GM13976 (cell line): ENCODE measurements at regions not wholly inside any gene's neighbourhood (a gene's known extent, or its start where the extent isn't known, plus 50 kb on each side); places are given as distances from the start of the nearest gene placed in this dataset.

Experiments
- DNase-seq: peaks from one replicate; pipeline ENCODE4 v3.0.0; 2012; ENCODE audit warnings: low spot score
- in situ Hi-C: fragments of 300-500 bp; cut with MboI; formaldehyde crosslinking; loops from one replicate; pipeline ENCODE4 v1.12.0; 2022; ENCODE audit warnings: low sequenced_read_pairs, mixed read lengths, inconsistent platforms; ENCODE audit not compliant: unreplicated experiment
- TF ChIP-seq, protein P1 (sequence below): IDR thresholded peaks from 2 replicates; pipeline ENCODE4 v1.5.1; 2012; ENCODE audit warnings: borderline replicate concordance, mild to moderate bottlenecking; ENCODE audit not compliant: insufficient read depth; ENCODE audit errors: extremely low read depth, missing control alignments, control extremely low read depth

- TF ChIP-seq, protein P1, sequence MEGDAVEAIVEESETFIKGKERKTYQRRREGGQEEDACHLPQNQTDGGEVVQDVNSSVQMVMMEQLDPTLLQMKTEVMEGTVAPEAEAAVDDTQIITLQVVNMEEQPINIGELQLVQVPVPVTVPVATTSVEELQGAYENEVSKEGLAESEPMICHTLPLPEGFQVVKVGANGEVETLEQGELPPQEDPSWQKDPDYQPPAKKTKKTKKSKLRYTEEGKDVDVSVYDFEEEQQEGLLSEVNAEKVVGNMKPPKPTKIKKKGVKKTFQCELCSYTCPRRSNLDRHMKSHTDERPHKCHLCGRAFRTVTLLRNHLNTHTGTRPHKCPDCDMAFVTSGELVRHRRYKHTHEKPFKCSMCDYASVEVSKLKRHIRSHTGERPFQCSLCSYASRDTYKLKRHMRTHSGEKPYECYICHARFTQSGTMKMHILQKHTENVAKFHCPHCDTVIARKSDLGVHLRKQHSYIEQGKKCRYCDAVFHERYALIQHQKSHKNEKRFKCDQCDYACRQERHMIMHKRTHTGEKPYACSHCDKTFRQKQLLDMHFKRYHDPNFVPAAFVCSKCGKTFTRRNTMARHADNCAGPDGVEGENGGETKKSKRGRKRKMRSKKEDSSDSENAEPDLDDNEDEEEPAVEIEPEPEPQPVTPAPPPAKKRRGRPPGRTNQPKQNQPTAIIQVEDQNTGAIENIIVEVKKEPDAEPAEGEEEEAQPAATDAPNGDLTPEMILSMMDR, result no peak
- no peak for DNase-seq
- in situ Hi-C loops, result no loop called here
Measured at GRCh38 chr12:24226745-24227350, 277.4 kb upstream of the SOX5 start.

DNA sequence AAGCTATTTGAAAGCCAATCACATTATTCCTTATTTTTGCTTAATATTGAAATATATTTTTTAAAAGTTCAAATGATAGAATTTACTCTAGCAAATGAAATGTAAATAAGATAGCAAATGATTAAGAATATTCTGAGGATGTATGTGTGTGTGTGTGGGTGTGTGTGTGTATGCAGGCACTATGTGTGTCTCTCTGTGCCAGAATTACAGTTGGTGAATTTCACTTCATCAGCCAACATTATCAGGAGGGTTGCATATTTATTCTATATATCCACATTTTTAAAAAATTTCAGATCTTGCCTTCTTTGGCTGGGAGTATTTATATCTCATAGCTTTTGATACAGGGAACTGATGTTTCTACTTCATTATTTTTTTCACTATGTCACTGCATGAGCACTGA, 274.9 kb upstream of the SOX5 start:
- in situ Hi-C loops, result no loop called here
- DNase-seq, result no peak
- TF ChIP-seq, protein P1, result no peak

- TF ChIP-seq, protein P1, result no peak
- no peak for DNase-seq
- in situ Hi-C loops, result no loop called here
Measured at GRCh38 chr12:24223926-24224325, 274.5 kb upstream of the SOX5 start.

GRCh38 chr12:24222968-24223367, 273.5 kb upstream of the SOX5 start:
- in situ Hi-C loops, result no loop called here
- TF ChIP-seq, protein P1, result no peak
- no peak for DNase-seq

DNA sequence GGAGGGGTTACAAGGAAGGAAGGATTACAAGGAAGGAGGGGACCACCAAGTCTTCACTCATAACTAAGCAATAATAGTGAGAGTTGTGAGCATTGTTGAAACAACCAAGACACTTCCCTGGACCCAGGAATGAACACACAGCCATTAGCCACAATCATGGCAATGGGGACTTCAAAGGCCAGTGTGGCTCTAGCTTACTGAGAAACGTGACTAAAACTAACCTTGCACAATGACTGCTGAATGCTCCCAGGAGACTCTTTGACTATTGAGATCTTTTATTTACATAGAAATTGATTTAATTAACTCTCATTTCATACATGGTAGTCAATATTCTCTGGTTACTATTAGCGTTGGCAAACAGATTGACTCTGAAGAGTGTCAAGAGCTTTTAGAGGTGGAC, 263.0 kb upstream of the SOX5 start:
- TF ChIP-seq, protein P1, result no peak
- in situ Hi-C loops, result no loop called here
- no peak for DNase-seq

GRCh38 chr12:24206621-24207020, 257.2 kb upstream of the SOX5 start:
- in situ Hi-C loops, result no loop called here
- no peak for DNase-seq
- TF ChIP-seq, protein P1, result no peak

DNA sequence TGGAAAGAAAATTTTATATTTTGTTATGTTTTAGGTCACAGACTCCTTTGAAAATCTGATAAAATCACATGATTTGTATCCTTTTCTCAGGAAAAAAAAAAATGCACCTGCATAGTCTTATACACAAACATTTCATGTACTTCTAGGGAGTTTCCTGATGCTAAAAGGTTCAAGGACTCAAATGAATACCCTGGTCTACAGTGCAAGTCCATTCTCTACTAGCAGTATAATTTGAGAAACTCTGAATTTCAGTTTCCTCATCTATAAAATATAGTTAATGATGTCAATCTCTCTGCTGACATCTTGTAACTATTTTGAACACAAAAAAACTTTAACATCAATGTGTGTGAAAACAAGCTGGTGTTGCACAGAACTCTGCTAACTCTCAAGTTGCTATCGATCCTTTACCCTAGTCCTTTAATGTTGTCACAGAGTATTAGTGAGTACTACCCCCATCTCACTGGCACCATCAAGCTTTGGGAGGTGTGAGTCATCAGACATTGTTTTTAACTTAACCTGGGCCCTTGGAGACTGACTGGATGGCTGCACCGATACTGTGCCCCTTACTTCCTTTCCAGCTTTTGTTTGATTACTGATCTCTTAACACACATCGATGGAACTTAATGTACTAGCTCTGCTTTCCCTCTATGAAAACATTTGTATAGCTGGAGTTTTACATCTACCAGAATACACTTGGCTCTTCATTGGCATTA, 251.9 kb upstream of the SOX5 start:
- DNase-seq, result no peak
- in situ Hi-C loops, result no loop called here
- TF ChIP-seq, protein P1, result no peak
